HS-5 (cell line): ENCODE measurements at regions not wholly inside any gene's neighbourhood (a gene's known extent, or its start where the extent isn't known, plus 50 kb on each side); places are given as distances from the start of the nearest gene placed in this dataset.

ENCODE experiments used
- DNase-seq: peaks from one replicate; pipeline ENCODE4 v3.0.0-alpha.2; 2012; ENCODE audit warnings: low read depth

DNA sequence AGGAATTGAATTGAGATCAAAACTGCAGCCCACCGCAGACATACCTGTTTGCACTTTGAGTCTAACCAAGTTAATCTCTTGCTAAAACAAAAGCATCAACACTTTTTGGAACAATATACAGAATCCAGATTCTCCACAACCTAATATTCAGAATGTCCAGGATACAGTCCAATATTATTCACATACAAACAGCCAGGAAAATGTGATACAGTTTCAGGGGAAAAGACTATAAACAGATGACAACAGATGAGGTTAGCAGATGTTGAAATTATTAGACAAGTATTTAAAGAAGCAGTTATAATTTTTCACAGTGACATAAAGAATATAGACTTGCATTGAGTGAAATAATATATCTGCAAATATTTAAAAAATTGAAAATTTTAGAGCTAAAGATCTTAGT, 678.1 kb upstream of the CXADR start:
- DNase-seq: no peak

DNA sequence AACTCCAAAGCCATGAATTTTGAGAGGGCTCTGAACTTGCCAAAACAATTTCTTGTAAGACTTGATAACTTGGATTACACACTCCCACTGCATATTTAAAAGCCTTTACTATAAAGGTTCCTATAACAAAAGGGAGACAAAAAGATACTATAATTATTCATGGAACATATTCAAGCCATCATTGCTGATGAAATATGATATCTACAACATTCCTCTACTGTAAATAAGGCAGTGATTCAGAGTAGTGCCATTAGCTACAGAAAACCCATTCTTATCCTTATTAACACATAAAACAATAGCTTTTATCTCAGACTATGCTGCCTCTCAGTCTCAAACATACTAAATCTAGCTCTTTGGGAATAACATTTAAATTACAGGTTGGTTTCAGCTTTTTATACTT, 675.5 kb upstream of the CXADR start:
- DNase-seq: no peak

DNA sequence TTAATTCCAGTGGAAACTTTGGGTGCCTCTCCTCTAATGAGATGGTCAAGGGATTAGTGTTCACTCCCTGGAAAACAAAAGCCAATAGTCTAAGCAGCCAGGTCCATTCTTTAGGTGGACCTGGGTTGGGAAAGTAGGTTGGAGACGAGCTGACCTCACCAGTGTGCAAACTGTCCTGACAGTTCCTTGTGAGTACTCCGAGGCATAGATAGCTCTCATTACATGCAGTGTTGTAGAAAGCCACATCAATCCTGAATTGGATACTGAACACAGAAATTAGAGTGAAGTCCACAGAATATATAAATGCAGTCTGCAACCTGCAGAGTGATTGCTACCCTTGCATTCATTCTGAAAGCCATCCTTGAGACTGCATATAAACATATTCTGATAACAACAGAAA, 675.1 kb upstream of the CXADR start:
- no peak for DNase-seq

DNA sequence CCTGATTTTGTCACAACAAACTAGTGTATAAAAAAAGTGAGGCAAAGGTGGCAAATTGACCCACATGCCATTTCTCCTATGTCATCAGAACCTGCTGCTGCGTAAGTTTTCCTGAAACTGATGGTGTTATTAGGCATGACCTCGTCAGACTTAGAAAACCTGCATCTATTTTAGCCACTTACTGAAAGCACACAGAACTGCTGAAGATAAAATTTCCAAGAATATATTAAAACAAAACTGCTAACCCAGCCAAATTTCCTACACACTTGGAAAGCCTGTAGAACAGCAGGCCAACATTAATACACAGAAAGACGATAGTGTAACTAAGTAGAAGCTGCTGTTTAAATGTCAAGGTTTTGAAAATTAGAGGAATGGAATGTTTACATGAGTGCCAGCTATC, 674.5 kb upstream of the CXADR start:
- no peak for DNase-seq

DNA sequence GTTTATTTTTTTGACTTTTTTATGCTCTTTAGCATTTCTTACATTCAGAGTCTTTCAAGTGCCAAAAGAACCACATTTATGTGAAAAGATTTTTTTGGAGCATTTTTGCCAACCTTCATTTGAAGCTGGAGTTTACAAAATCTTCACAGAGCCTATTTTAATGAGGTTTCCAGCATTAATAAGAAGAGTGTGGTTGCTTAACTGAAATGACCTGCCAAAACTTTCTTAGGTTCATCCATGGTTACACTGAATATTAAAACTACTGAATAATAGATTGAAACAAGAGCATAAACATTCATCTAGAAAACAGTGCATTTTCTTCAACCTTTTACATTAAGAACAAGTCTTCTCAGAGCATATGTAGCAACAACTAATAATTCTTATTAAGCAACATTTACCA, 672.3 kb upstream of the CXADR start:
- no peak for DNase-seq

DNA sequence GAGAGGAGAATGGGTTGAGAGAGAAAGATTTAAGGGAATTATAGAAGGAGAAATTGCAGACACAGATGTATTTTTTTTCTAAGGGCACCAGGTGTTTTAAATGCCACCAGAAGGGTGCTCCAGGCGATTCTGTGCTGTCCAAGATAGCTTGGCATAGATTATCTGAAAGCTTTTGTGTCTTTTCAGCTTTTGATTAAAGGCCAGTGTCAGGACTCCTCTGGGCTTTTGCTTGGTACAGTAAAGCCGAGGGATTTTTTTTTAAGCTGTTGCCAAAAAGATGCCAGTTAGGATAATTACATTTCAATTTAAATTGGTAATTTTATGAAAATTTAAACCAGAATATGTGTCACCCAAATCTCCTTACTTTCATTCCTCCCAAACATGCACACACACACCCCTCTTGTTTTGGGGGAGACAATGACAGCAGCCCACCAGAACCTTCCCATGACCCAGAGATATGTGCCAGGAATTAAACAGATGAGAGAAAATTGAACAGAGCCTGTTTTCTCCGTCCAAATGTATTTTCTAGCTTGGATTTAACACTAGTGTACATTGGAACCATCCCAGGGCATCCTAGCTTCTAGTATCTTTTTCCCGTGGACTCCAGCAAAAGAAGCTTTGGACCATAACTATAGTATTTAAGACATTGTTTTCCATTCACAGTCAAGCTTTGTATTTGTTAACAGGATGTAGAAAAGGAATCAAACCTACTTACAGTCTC, 670.7 kb upstream of the CXADR start:
- DNase-seq: no peak

DNA sequence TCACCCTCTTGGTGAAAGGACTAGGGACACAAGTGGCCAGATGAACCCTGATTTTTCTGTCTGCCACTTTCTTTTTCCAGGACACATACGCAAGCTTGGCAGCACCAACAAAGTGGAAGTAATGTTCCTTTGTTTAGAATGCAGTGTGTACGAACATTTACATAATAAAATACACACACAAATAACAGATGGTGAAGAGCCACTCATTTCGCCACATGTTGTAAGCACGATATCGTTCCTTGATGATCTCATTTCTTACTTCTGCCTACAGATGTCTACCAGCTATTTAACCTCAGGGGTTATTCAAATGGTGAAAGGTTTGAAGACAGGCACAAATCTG, 670.2 kb upstream of the CXADR start:
- no peak for DNase-seq

DNA sequence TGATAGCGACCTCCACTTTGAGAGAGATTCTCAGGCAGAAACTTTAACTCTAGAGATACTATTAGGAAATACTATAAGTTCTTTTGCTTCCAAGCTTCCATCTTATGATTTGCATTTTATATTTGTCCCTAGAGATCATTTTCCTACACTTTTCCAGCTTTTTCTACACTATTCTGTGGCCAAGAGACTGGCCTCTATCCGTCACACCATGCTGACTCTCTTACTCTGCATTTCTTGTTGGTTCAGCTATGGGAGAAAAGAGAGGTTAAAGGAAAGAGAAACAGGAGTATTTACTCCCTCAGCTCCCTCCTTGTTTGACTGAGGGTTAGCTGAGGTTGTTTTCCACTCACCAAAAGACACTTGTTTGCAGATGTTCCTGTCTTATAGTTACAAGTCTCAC, 665.6 kb upstream of the CXADR start:
- no peak for DNase-seq

DNA sequence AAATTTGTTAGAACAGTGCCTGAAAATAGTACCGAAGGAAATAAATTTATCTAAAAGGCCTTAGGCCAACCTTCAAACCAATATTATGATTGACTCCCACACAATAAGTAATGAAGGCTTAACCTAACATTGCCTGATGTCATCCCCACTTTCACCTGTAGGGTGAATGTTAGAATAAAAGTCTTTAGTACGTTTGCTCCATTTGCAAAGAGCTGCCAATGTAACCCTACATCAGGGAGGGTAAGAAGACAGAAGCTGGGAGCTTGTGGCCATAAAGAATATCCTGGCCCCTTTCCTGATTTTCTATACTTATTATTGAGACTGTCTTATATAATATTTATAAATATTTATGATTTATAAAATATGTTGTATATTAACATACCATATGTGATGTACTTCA, 661.8 kb upstream of the CXADR start:
- DNase-seq: no peak

DNA sequence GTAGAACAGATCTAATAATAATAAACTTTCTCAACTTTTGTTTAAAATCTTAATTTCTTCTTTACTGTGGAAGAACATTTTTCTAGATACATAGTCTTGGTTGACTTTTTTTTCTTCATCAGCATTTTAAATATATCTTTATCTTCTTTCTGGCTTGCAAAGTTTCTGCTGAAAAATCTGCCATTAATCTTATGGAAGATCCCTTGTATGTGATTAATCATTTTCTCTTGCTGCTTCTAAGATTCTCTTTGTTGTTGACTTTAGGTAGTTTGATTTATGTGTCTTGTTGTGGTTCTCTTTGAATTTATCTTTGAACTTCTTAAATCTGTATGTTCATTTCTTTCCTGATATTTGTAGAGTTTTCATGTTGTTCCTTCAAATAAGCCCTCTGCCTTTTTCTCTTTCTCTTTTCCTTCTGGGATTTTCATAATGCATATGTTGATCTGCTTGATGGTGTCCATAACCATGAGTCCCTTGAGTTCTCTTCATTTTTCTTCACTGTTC, 657.6 kb upstream of the CXADR start:
- no peak for DNase-seq

DNA sequence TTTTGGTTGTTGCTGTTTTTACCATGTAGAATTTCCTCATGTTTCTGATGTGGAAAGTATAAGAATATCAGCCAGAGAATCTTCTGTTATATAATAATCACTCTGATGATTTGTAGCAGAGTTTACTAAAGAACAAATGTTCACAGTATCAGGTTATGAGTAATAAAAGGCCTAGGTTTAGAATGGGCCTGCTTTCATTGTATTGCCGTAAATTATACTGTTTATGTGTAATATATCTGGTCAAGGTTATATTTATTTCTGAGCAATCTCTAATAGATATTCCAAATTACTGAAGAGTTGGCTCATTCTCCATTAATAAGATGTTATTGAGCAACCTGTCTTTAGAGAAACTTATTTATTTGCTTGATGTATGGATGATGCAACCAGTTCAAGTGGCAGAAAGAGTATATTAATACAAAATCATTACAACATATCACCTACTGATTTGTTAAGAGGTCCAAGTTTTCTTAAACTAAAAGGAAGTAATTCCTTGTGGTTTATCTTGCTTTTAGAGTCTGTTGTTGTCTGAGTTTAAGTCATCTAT, 649.4 kb upstream of the CXADR start:
- no peak for DNase-seq

DNA sequence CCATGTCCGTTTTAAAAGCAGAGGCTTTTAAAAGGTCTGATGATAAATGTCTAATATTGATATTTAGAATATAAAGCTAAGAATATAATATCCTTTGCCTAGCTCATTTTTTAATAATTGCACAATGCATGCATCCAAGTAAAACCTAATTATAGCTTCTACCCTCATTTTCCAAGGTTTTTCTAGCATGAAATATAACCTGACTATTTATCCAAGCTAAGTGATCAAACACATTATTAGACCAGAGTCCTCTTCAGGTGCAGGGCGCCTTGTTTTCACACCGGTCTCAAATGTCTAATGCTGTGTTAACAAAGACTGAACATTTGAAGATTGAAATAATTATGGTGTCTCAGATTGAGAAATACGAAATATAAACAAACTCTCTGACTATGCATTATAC, 648.9 kb upstream of the CXADR start:
- DNase-seq: no peak

DNA sequence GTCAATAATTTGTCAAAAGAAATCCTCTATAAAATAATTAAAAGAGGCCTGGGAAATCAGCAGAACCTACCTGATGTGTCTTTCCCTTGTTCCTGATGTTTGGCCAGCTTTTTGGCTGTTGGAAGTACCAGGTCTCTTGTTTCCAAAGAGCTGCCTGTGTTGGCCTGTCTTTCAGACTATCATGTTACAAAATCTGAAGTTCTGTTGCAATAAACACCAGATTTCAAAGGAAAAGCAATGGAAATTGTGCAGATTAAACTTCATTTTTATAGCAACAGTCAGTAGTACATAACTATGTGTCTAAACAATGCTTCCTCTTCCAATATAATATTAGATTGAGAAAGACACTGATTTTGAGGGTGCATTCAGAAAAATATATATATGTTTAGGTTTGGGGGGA, 647.2 kb upstream of the CXADR start:
- DNase-seq: no peak

DNA sequence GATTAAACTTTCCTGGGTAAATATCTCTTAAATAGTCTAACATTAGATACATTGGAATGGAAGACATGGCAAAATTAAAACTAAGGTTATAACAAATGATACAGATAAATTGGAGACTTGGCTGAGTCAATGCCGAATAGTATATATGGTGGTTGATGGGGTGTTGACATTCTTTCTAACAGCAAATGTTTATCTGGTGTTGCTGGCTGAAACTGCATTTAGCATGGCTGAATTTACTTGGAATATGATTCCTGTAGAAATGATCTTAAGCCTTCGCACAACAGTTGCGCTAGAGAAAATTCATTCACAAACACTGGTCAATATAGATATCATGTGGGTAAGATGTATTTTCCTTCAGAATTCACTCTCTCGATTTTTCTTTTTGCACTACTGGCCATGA, 646.0 kb upstream of the CXADR start:
- no peak for DNase-seq

DNA sequence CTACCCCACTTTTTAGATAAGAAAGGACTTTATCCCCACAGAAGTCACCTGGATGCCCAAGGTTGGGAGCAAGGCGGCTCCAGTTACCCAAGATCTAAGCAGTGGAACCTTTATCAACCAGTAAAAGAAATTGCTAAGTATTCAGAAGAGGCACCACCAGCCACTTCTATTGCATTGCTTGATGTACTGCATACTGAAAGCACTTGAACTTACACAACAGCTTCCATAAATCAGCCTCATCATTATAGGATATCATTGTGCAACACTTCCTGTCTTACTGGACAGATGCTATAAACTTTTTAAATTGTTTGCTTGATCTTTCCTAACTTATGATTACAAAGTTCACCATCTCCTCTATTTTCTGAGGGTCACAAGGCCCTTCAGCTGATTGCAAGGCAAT, 642.7 kb upstream of the CXADR start:
- DNase-seq: peak; percentile 10

DNA sequence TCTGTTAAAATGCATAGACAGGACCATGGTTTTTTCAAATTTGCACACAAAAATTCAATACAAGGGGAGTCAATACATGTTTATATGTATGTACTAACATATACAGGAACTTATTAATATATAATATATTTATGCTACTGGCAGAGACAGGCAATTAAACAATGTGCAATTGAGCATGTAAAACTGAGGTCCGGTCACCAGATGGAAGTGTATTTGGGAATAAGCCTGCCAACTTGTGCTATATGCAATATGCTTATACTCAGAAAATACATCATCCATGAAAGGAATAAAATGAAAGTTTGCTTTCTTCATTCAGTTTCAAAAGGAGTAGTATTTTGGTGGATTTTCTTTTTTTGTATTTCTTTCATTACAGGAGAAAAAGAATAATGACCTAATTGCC, 640.2 kb upstream of the CXADR start:
- no peak for DNase-seq

DNA sequence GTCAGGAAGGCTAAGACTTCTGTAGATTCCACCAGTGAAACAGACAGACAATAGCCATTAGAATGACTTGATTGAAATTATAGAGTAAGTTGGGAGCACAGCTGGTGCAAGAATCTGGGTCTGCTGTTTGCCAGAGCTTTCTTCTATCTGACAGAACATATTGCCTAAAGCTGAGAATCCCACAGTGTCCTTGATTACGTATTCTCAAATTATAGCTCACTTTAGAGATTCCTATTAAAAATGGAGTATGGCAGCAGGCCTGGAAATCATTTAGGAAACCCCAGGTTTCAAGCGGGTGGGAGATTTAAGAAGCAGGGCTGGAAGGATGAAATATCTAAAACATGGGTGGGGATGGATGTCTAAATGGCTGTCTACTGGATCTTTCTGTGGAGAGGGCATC, 639.7 kb upstream of the CXADR start:
- DNase-seq: no peak

DNA sequence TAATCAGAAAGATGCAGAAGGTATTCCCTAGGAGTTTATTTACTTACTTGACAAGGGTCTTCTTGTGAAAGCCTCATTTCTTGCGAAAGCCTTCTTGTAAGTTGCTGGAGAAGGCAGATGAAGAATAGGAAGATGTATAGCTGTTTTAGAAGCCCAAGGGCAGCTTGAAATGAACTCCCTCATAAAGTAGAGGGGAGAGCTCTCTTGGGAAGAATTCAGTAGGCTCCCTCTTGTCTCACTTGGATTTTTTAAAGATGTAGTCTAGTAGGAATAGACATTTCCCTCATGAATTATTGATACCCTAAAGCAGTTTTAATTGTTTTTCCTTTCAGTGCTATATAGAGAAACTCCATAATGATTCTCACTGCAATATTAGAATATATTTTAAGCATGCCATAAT, 639.2 kb upstream of the CXADR start:
- DNase-seq: no peak

DNA sequence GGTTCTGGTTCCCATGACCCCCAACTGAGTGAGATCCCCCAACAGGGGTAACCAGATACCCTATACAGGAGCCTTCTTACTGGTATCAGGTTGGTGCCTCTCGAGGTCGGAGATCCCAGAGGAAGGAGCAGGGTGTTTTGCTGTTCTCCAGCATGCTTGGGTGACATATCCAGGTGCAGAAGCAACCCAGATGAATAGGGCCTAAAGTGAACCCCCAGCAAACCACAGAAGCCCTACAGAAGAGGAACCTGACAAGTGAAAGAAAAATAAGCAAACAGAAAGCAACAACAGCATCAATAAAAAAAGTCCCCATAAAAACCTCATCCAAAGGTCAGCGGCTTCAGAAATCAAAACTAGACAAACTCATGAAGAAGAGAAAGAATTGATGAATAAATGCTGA, 633.4 kb upstream of the CXADR start:
- DNase-seq: no peak

DNA sequence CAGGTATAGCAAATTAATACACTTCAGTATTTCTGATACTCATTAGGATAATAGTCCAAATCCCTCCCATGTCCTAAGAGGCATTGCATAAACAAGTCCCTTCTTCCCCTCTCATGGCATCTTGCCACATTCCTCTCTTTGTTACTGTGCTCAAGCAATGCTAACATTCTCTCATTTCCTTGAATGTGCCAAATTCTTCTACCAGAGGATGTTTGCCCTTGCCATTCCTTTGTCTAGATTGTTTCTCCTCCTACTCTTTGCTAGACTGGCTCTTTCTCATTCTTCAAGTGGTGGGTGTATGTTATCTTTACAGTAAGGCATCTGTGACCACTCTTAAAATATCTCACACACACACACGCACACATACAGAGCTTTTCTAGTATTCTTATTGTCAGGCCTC, 621.0 kb upstream of the CXADR start:
- DNase-seq: no peak

DNA sequence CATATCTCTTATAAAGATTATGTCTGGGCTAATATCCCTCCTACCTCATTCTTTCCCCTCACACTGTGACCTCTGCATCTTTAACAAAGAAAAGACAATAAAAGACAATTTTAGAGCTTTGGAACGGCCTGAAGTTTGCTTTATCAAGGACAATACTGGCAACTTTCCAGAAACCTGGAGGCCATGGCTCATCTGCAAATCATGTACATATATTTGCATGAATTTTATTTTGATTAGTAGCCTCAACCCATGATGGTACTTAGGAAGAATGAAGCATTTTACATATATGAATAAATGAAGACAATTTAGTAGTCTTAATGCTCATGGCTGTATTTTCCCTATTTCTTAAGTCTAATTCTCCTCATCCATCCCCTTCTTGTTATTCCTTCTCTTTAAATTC, 612.2 kb upstream of the CXADR start:
- no peak for DNase-seq

DNA sequence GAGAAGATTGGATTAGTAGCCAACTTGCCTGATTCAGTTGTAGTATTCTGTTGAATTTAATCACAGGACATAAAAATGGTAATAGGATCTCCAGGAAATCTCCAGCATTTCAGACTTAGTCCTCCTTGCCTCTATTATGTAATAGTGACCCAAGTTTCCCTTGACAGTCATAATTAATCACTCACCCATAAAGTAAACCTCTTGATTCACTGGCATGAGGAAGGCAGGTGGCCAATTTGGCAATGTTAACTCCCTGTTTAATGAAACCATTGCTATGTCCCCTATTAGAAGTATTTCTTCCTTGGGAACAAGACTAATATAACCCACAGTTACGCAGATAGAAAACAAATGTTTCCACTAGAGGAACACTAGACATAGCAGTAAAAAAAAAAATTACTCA, 604.8 kb upstream of the CXADR start:
- DNase-seq: no peak

DNA sequence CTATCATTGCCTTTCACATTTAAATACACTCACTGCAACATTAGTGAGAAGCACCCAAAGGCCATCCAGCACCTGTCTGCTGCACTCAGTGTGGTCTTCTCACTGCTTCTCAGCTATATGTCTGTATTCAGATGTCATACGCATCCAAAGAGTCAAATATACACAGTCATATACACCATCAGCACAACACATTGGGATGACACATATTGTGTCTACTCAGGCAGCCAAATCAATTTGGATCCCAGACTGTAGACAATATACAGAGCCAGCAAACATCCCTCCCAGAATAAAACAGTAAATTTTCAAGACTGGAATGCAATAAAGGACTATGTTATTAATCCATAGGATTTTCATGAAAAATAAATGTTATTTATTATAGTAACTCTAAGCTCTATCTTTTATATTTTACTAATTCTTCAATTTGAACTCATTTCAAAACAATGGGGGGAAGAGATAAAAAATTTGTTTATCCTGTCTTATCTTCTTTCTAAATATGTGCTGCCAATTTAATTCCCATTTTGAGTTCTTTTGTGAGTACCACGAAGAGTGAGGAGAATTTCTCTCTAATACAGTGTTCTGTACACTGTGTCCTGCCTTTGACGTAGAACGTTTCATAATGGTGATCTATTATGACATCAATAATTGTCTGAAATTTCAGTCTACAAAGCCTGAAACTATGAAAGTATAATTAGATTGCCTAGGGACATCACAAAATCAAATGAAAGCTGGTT, 602.2 kb upstream of the CXADR start:
- DNase-seq: no peak

DNA sequence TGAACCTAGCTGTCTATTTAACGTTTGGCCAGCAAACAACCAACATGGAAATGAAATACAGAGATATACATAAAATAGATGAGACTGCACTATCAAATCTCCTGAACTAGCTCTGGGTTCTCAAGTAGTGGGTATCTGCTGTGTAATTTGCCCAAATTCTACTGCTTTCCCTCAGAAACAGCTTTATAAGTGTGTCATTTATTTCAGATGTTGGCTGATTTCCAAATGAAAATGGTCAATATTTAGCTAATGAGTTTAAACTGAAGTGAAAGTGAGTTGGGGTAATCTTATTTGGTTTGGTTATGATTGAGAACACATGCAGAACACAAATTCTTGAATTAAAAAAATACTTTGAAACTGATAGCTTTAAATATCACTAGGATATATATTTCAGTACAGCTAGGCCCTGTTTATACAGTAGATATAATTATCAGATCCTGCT, 601.7 kb upstream of the CXADR start:
- DNase-seq: no peak
